Dedifferentiated amniotic fluid mesenchymal stem cell (primary cell): ENCODE measurements at regions not wholly inside any gene's neighbourhood (a gene's known extent, or its start where the extent isn't known, plus 50 kb on each side); places are given as distances from the start of the nearest gene placed in this dataset.

ENCODE experiments used
- DNase-seq: peaks from one replicate; pipeline ENCODE4 v3.0.0-alpha.2; 2016; ENCODE audit errors: extremely low spot score

- no peak for DNase-seq
Observed at GRCh38 chr9:4384750-4385149, 84.9 kb upstream of the GLIS3 start.

GRCh38 chr9:4382722-4383317, 83.0 kb upstream of the GLIS3 start:
- DNase-seq = no peak

- DNase-seq = no peak
Observed at GRCh38 chr9:4381744-4382143, 81.9 kb upstream of the GLIS3 start.

GRCh38 chr9:4380406-4380805, 80.5 kb upstream of the GLIS3 start:
- DNase-seq = no peak

- peak; percentile 62 for DNase-seq
Observed at GRCh38 chr9:4375424-4376200, 75.7 kb upstream of the GLIS3 start.

- peak; percentile 64 for DNase-seq
Observed at GRCh38 chr9:4371108-4371507, 71.2 kb upstream of the GLIS3 start.

- no peak for DNase-seq
Observed at GRCh38 chr9:4370501-4370900, 70.6 kb upstream of the GLIS3 start.

- DNase-seq = peak; percentile 26
Observed at GRCh38 chr9:4366591-4367330, 66.9 kb upstream of the GLIS3 start.

- no peak for DNase-seq
Observed at GRCh38 chr9:4365055-4365454, 65.2 kb upstream of the GLIS3 start.

- no peak for DNase-seq
Observed at GRCh38 chr9:4362281-4362680, 62.4 kb upstream of the GLIS3 start.

GRCh38 chr9:4359016-4359415, 59.1 kb upstream of the GLIS3 start:
- DNase-seq = no peak

GRCh38 chr9:4357929-4358328, 58.1 kb upstream of the GLIS3 start:
- no peak for DNase-seq

GRCh38 chr9:4356306-4356705, 56.4 kb upstream of the GLIS3 start:
- DNase-seq = no peak

- DNase-seq = peak; percentile 26
Observed at GRCh38 chr9:4353236-4353635, 53.4 kb upstream of the GLIS3 start.

GRCh38 chr9:4349816-4350418, 50.0 kb upstream of the GLIS3 start:
- DNase-seq = no peak
